ENCODE measurements at regions not wholly inside any gene's neighbourhood (a gene's known extent, or its start where the extent isn't known, plus 50 kb on each side); places are given as distances from the start of the nearest gene placed in this dataset.

- no peak for DNase-seq
- 29 to 44% methylated on average over 1 of the region's 1 CpG for WGBS, 2 donors
- Histone ChIP-seq H3K27ac (peak overlapping the region in 2 of 4 donors; percentile 59 to 67), H3K9me3 (no peaks in the 10 kb centered on the region), H3K36me3 (no peaks in the 10 kb centered on the region), H3K4me1 (peaks cover 0 to 17% (median 0%) of the 10 kb centered on the region in 3 donors), H3K4me3 (no peak overlapping the region), H3K27me3 (no peaks in the 10 kb centered on the region)
- intact Hi-C loops (cut with DNase I), result no loop called here
- TF ChIP-seq, protein P1, sequence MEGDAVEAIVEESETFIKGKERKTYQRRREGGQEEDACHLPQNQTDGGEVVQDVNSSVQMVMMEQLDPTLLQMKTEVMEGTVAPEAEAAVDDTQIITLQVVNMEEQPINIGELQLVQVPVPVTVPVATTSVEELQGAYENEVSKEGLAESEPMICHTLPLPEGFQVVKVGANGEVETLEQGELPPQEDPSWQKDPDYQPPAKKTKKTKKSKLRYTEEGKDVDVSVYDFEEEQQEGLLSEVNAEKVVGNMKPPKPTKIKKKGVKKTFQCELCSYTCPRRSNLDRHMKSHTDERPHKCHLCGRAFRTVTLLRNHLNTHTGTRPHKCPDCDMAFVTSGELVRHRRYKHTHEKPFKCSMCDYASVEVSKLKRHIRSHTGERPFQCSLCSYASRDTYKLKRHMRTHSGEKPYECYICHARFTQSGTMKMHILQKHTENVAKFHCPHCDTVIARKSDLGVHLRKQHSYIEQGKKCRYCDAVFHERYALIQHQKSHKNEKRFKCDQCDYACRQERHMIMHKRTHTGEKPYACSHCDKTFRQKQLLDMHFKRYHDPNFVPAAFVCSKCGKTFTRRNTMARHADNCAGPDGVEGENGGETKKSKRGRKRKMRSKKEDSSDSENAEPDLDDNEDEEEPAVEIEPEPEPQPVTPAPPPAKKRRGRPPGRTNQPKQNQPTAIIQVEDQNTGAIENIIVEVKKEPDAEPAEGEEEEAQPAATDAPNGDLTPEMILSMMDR (IDR thresholded peaks at IDR 0.05), result no peak
- TF ChIP-seq POLR2A (IDR thresholded peaks at IDR 0.05), result no peak
Observed at GRCh38 chr3:72776-73175, 123.8 kb upstream of the CHL1 start.

DNA sequence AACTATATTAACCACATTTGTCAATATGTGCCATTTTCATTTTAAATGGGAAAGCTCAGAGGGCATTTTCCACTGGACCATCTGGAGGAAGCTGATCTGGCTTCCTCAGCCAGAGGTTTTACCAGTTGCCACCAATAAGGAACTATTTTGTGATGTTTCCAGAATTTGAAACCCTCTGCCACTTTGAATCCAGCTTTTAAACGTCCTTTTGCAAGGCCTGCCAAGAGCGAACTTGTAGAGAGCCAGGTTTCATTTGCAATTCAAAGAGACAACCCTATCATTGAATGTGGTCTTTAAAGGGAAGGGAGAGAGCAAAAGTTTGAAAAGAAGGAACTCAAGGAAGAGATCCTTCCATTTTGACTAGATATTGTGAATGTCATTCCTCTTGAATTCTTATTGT lies 123.3 kb upstream of the CHL1 start:
- H3K27ac ChIP-seq, result peak overlapping the region in 2 of 4 donors; percentile 59 to 67
- peaks cover 0 to 17% (median 0%) of the 10 kb centered on the region in 3 donors for H3K4me1 ChIP-seq

GRCh38 chr3:74676-75243 lies 121.8 kb upstream of the CHL1 start:
- intact Hi-C loops (cut with DNase I), result no loop called here
- 64 to 74% methylated on average over 3 of the region's 3 CpGs for WGBS, 2 donors
- Histone ChIP-seq H3K9me3 (no peaks in the 10 kb centered on the region), H3K4me1 (peaks cover 0 to 17% (median 0%) of the 10 kb centered on the region in 3 donors), H3K27ac (peak overlapping the region in 2 of 4 donors; percentile 67 to 73), H3K4me3 (no peak overlapping the region), H3K27me3 (no peaks in the 10 kb centered on the region), H3K36me3 (no peaks in the 10 kb centered on the region)
- TF ChIP-seq, protein P1 (IDR thresholded peaks at IDR 0.05), result no peak
- no peak for TF ChIP-seq POLR2A (IDR thresholded peaks at IDR 0.05)
- DNase-seq, result no peak

More for the DNA sequence above, 123.3 kb upstream of the CHL1 start:
- H3K9me3 ChIP-seq, result no peaks in the 10 kb centered on the region
- WGBS, 2 donors, result 27 to 40% methylated on average over 2 of the region's 2 CpGs
- no peak for DNase-seq
- no peak overlapping the region for H3K4me3 ChIP-seq
- no peak for TF ChIP-seq POLR2A (IDR thresholded peaks at IDR 0.05)
- TF ChIP-seq, protein P1 (IDR thresholded peaks at IDR 0.05), result no peak
- H3K36me3 ChIP-seq, result no peaks in the 10 kb centered on the region
- intact Hi-C loops (cut with DNase I), result no loop called here
- no peaks in the 10 kb centered on the region for H3K27me3 ChIP-seq

GRCh38 chr3:75260-75659 lies 121.3 kb upstream of the CHL1 start:
- H3K4me1 ChIP-seq, result peaks cover 0 to 17% (median 0%) of the 10 kb centered on the region in 3 donors
- intact Hi-C loops (cut with DNase I), result no loop called here
- peak overlapping the region in 2 of 4 donors; percentile 67 to 73 for H3K27ac ChIP-seq
- no peaks in the 10 kb centered on the region for H3K9me3 ChIP-seq
- DNase-seq, result no peak
- no peak for TF ChIP-seq POLR2A (IDR thresholded peaks at IDR 0.05)
- TF ChIP-seq, protein P1 (IDR thresholded peaks at IDR 0.05), result no peak
- no peaks in the 10 kb centered on the region for H3K36me3 ChIP-seq
- H3K4me3 ChIP-seq, result no peak overlapping the region
- 24 to 59% methylated on average over 4 of the region's 4 CpGs for WGBS, 2 donors
- no peaks in the 10 kb centered on the region for H3K27me3 ChIP-seq

DNA sequence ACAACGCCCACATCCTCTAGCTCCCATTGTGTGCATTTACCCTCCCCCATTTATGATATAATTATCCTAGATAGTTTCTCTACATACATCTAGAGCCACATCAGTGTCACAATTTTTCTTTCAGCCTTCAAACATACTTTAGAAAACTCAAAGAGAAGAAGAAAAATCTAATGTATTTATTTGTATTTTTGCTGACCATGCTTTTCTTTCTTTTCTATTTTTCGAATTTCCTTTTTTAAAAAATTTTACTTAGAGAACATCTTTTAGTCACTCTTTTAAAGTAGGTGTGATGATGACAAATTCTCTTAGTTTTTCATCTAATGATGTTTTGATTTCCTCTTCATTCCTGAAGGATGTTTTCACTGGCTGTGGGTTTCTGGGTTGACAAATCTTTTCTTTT lies 117.0 kb upstream of the CHL1 start:
- DNase-seq, result no peak
- H3K9me3 ChIP-seq, result no peaks in the 10 kb centered on the region
- no peaks in the 10 kb centered on the region for H3K36me3 ChIP-seq
- H3K4me3 ChIP-seq, result no peak overlapping the region
- TF ChIP-seq, protein P1 (IDR thresholded peaks at IDR 0.05), result no peak
- no peak for TF ChIP-seq POLR2A (IDR thresholded peaks at IDR 0.05)
- 62 to 64% methylated on average over 2 of the region's 2 CpGs for WGBS, 2 donors
- no peaks in the 10 kb centered on the region for H3K27me3 ChIP-seq
- intact Hi-C loops (cut with DNase I), result no loop called here
- H3K27ac ChIP-seq, result no peak overlapping the region
- H3K4me1 ChIP-seq, result peaks cover 0 to 10% (median 0%) of the 10 kb centered on the region in 3 donors

All from esophagus squamous epithelium (tissue), 5 donors.